ENCODE measurements at regions not wholly inside any gene's neighbourhood (a gene's known extent, or its start where the extent isn't known, plus 50 kb on each side); places are given as distances from the start of the nearest gene placed in this dataset.
"Not testable (repeated sequence)": the region's sequence is repeated elsewhere in the genome, so short reads cannot be mapped to it uniquely, and the experiment has no call there.

- no peak for DNase-seq
These were observed 105.5 kb downstream of the FEM1C start for GRCh38 chr5:115439042-115439441.

- DNase-seq = no peak
These were observed 108.5 kb downstream of the FEM1C start for GRCh38 chr5:115435778-115436712.

- DNase-seq = no peak
These were observed 109.4 kb downstream of the FEM1C start for GRCh38 chr5:115435065-115435777.

- no peak for DNase-seq
These were observed 110.7 kb downstream of the FEM1C start for GRCh38 chr5:115433918-115434317.

GRCh38 chr5:115432691-115433090 is 111.9 kb downstream of the FEM1C start:
- DNase-seq = no peak

GRCh38 chr5:115431116-115431515 is 113.5 kb downstream of the FEM1C start:
- DNase-seq = no peak

- DNase-seq = no peak
These were observed 114.2 kb downstream of the FEM1C start for GRCh38 chr5:115430374-115430773.

- DNase-seq = no peak
These were observed 115.1 kb downstream of the FEM1C start for GRCh38 chr5:115429345-115429940.

- DNase-seq = no peak
These were observed 115.9 kb downstream of the FEM1C start for GRCh38 chr5:115428676-115429075.

GRCh38 chr5:115428248-115428647 is 116.3 kb downstream of the FEM1C start:
- no peak for DNase-seq

GRCh38 chr5:115424446-115424845 is 120.1 kb downstream of the FEM1C start:
- DNase-seq = no peak

- no peak for DNase-seq
These were observed 120.5 kb downstream of the FEM1C start for GRCh38 chr5:115424030-115424429.

GRCh38 chr5:115423541-115423940 is 121.0 kb downstream of the FEM1C start:
- peak in 11 of 58 donors; percentile 2 to 19 (median 9) for DNase-seq

- no peak for DNase-seq
These were observed 121.5 kb downstream of the FEM1C start for GRCh38 chr5:115423051-115423450.

- DNase-seq = not testable (repeated sequence)
These were observed 123.8 kb downstream of the FEM1C start for GRCh38 chr5:115420812-115421211.

- DNase-seq = no peak
These were observed 123.6 kb upstream of the CCDC112 start for GRCh38 chr5:115419846-115420585.

- DNase-seq = no peak
These were observed 122.3 kb upstream of the CCDC112 start for GRCh38 chr5:115418788-115419187.

- DNase-seq = peak in 7 of 58 donors; percentile 12 to 45 (median 29)
These were observed 120.6 kb upstream of the CCDC112 start for GRCh38 chr5:115417076-115417475.

GRCh38 chr5:115415143-115415491 is 118.7 kb upstream of the CCDC112 start:
- peak in 5 of 58 donors; percentile 4 to 64 (median 25) for DNase-seq

GRCh38 chr5:115414406-115415142 is 118.1 kb upstream of the CCDC112 start:
- DNase-seq = no peak

GRCh38 chr5:115413651-115414050 is 117.2 kb upstream of the CCDC112 start:
- DNase-seq = no peak
